ENCODE measurements at regions not wholly inside any gene's neighbourhood (a gene's known extent, or its start where the extent isn't known, plus 50 kb on each side); places are given as distances from the start of the nearest gene placed in this dataset.

- no peak overlapping the region for H3K4ac ChIP-seq (ENCODE audit: low read depth, low read length)
- Mint-ChIP-seq H3K9me3 (no peaks in the 10 kb centered on the region; a peak in 1 of 5 replicates), H3K27ac (no peak overlapping the region), H3K27me3 (ENCODE audit: low read depth) (peaks cover 16% of the 10 kb centered on the region), H3K4me1 (peaks cover 41 to 52% of the 10 kb centered on the region in 2 experiments), H3K4me3 (no peak overlapping the region), H3K36me3 (ENCODE audit: insufficient read depth in 1 of 3, low read depth in 3 of 3) (peaks cover 0 to 3% (median 0%) of the 10 kb centered on the region in 3 experiments; a peak in 1 of 7 replicates)
- H3K18ac ChIP-seq (ENCODE audit: insufficient read length, low read depth, low read length): no peak overlapping the region
- H3K23ac ChIP-seq (ENCODE audit: insufficient read length, low read depth, low read length): no peak overlapping the region
- no peak overlapping the region for H4K8ac ChIP-seq (replicated peaks; ENCODE audit: insufficient read length, low read depth, low read length)
- no peak overlapping the region for H2BK5ac ChIP-seq (ENCODE audit: insufficient read length, low read length)
- H2BK20ac ChIP-seq (ENCODE audit: low read depth, low read length, poor library complexity, severe bottlenecking): no peak overlapping the region
- no CpG with 5 or more reads among the region's 2 CpGs for WGBS (ENCODE audit: extremely low coverage, insufficient read length, low lambda C conversion rate)
- no peak overlapping the region for H3K56ac ChIP-seq (ENCODE audit: insufficient read length, low read depth, low read length)
- no peaks in the 10 kb centered on the region for H3K79me1 ChIP-seq (ENCODE audit: insufficient read depth, low read depth, low read length, poor library complexity, severe bottlenecking)
- no peak overlapping the region for H3K9ac ChIP-seq (ENCODE audit: extremely low read depth, insufficient read length, low read length)
- no peaks in the 10 kb centered on the region for H3K4me1 ChIP-seq (ENCODE audit: insufficient read depth, low read length)
- H3T11ph ChIP-seq (ENCODE audit: low read length): no peak overlapping the region
- H4K20me1 ChIP-seq (ENCODE audit: control insufficient read depth, insufficient read depth, insufficient read length): no peaks in the 10 kb centered on the region
- no peak overlapping the region for H3K4me2 ChIP-seq (ENCODE audit: insufficient read depth, insufficient read length, low read length)
- H3K23me2 ChIP-seq (ENCODE audit: insufficient read length, low read depth, low read length, poor library complexity, severe bottlenecking): no peaks in the 10 kb centered on the region
- no peak overlapping the region for H4K91ac ChIP-seq (ENCODE audit: insufficient read length, low read depth, low read length)
- no peaks in the 10 kb centered on the region for H3K79me2 ChIP-seq (ENCODE audit: insufficient read depth, low read length)
- no peak overlapping the region for H2BK15ac ChIP-seq (ENCODE audit: low read depth, low read length)
- DNase-seq: no peak
- no peak overlapping the region for H2AFZ ChIP-seq (ENCODE audit: low read length)
- no peaks in the 10 kb centered on the region for H3K27me3 ChIP-seq (ENCODE audit: insufficient read depth, low read length)
- no peak overlapping the region for H2BK120ac ChIP-seq (ENCODE audit: low read depth, low read length, poor library complexity, severe bottlenecking)
- H2BK12ac ChIP-seq (ENCODE audit: insufficient read length, low read depth, low read length): no peak overlapping the region
- H2AK5ac ChIP-seq (ENCODE audit: insufficient read length, low read length): no peak overlapping the region
- H4K5ac ChIP-seq (ENCODE audit: insufficient read length, low read depth, low read length): no peak overlapping the region
- no peaks in the 10 kb centered on the region for H3K9me3 ChIP-seq (ENCODE audit: control insufficient read depth, low read depth, low read length)
- no peak for TF ChIP-seq CTCF (conservative IDR thresholded peaks at IDR 0.05)
- H3K14ac ChIP-seq (ENCODE audit: insufficient read depth, low read length): no peak overlapping the region
- H3K27ac ChIP-seq (ENCODE audit: insufficient read length, low read depth, low read length): no peak overlapping the region
Measured at GRCh38 chr9:75452512-75452911, 364.2 kb downstream of the OSTF1 start.

All from H9 (cell line).